GM21786 (cell line): ENCODE measurements at regions not wholly inside any gene's neighbourhood (a gene's known extent, or its start where the extent isn't known, plus 50 kb on each side); places are given as distances from the start of the nearest gene placed in this dataset.

ENCODE experiments used
- ATAC-seq: cut with Tn5 transposase; IDR thresholded peaks from one replicate; pipeline ENCODE4 v1.9.1; 2021; ENCODE audit not compliant: unreplicated experiment

- no peak for ATAC-seq
Observed at GRCh38 chr6:23957017-23957416, 169.0 kb upstream of the NRSN1 start.

- ATAC-seq, result no peak
Observed at GRCh38 chr6:23964865-23965264, 161.2 kb upstream of the NRSN1 start.

GRCh38 chr6:23969344-23969743 lies 156.7 kb upstream of the NRSN1 start:
- no peak for ATAC-seq

- no peak for ATAC-seq
Observed at GRCh38 chr6:23977706-23978105, 148.3 kb upstream of the NRSN1 start.

DNA sequence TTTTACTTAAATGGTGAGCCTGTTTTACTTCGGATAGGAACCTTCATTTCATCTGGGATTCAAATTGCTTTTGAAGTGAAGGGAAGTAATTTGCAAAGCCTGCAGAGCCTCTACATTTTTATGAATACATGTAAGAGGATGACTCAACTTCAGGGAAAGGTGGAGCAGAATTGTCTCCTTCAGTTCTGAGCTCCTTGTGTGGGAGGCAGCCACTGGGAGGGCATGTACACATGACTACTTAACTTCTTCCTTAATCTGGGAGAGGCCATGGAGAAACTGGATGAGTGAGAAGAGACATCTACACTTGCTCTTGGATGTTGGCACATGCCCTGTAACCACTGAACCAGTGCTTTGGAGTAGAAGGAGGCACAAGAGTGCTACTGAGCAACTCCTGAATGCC lies 145.1 kb upstream of the NRSN1 start:
- no peak for ATAC-seq

DNA sequence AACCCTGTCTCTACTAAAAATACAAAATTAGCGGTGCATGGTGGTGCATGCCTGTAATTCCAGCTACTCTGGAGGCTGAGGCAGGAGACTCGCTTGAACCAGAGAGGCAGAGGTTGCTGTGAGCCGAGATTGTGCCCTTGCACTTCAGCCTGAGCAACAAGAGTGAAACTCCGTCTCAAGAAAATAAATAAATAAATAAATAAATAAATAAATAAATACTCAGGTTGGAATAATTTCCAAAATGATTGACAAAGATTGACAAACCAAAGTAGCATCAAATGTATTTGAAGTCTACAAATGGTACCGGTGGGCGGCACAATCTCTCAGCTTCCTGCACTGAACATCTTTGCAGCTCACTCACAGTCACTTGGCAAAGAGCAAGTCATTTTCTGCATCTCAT lies 144.1 kb upstream of the NRSN1 start:
- no peak for ATAC-seq

- no peak for ATAC-seq
Observed at GRCh38 chr6:23983735-23984134, 142.3 kb upstream of the NRSN1 start.

GRCh38 chr6:23985015-23985414 lies 141.0 kb upstream of the NRSN1 start:
- ATAC-seq, result no peak

DNA sequence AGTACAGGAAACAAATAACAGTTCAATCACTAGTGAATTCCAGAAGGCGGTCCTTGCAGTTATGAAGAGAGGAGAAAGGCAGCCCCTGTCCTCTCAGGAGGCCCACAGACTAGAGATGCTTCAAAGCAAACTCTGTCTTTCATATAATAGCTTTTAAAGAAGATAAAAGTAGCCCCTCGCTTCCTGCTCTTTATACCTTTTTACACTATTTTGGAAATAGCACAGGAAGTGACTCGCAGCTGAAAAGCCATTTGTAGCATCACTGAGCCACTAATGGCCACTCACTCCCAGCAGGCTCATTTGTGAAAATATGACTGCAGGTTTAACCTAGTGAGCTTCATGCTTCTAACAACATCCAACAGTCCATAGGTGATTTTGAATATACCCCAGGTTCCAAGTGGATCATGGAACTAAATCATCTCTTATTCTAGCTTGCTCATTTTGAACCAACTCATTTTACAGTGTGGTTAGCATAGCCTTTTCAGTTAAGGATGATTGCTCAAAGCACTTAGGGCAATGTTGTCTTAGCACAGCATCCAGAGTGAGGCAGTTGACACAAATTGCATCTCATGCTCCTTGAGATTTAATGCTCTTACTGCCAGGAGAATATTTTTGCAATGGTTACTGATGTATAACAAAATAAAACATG lies 136.0 kb upstream of the NRSN1 start:
- ATAC-seq, result no peak

- ATAC-seq, result no peak
Observed at GRCh38 chr6:23994013-23994412, 132.0 kb upstream of the NRSN1 start.

GRCh38 chr6:24004062-24004461 lies 122.0 kb upstream of the NRSN1 start:
- no peak for ATAC-seq

DNA sequence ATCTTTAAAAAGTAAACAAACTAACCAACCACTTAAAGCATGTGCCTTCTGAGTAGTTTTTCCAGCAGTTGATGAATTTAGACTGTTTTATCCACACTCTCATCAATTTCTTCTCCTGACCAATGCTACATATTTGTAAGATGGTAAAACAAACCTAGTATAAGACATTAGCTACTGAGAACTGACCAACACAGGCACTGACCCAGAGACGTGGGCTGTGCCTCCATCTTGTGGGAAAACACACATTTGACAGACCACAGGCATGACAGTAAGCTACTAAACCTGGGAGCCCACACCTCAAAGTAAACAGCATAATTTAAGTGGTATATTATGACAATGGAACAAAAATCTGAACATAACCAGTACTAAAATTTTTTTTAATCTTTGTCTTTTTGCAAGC lies 121.4 kb upstream of the NRSN1 start:
- ATAC-seq, result no peak

- no peak for ATAC-seq
Observed at GRCh38 chr6:24006254-24006653, 119.8 kb upstream of the NRSN1 start.

DNA sequence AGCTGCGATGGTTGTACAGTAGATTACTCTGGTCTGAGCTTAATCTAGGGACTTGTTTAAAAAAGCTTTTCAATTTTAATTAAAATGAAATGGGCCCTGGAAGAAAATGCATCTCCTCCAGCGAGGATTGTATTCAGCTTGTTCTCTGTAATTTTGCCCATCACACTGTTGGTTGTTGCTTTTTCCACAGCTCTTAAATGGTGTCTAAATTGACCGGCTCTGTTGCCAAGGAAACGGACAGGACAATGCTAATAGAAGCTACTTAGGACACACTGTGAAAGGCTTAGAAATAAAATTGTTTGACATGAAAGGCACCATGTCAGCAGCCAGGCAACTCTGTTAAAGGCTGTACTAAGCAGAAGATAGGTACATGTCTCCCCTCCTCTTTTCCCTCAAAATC lies 116.7 kb upstream of the NRSN1 start:
- no peak for ATAC-seq

- no peak for ATAC-seq
Observed at GRCh38 chr6:24010133-24010532, 115.9 kb upstream of the NRSN1 start.

DNA sequence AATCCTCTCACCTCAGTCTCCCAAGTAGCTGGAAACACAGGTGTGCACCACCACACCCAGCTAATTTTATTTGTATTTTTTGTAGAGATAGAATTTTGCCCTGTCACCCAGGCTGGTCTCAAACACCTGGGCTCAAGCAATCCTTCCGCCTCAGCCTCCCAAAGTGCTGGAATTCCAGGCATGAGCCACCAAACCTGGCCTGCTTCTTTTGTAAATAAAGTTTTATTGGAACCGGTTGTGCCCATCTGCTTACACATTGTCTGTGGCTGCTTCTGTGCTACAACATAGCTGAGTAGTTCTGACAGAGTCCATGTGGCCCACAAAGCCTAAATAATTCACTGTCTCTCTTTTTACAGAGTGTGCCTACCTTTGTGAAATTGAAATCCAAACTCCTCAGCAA lies 109.7 kb upstream of the NRSN1 start:
- ATAC-seq, result no peak

DNA sequence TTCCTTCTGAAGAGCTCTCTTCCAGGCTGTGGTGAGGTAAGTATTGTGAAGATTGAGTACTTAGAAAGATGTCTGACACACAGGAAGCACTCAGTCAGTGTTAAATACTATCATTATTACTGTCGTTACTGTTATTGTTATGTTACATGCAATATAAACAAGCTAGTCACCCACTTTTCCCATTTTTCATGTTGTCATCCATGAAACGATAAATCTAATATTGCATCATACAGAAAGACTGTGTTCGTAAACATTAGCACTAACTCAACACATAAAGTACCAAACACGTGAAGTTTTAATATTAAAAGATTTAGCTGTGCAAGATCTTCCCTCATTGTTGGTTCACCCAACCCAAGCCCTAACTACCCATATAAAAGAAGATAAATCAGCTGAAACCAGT lies 109.2 kb upstream of the NRSN1 start:
- no peak for ATAC-seq

DNA sequence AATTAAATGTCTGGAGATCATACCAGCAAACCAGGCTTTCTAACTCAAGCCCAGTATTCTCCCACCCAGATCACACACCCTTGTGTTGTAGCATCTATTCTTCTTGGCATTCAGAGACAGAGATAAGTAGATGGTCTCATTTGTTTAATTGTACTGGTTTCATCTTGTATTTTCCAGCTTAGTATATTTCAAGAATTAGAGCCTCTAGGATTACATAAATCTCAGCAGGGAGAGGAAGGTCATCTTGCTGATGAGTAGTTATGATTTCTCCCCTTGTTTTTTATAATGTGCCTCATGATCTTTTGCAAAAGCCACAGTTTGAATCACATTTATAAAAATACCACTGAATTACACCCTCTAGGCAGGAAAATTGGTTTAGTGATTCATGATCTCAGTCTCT lies 106.6 kb upstream of the NRSN1 start:
- ATAC-seq, result no peak

GRCh38 chr6:24019830-24020229 lies 106.2 kb upstream of the NRSN1 start:
- no peak for ATAC-seq

GRCh38 chr6:24026050-24026449 lies 100.0 kb upstream of the NRSN1 start:
- no peak for ATAC-seq

GRCh38 chr6:24031496-24031895 lies 94.5 kb upstream of the NRSN1 start:
- ATAC-seq, result no peak

- no peak for ATAC-seq
Observed at GRCh38 chr6:24032896-24033688, 92.9 kb upstream of the NRSN1 start.

DNA sequence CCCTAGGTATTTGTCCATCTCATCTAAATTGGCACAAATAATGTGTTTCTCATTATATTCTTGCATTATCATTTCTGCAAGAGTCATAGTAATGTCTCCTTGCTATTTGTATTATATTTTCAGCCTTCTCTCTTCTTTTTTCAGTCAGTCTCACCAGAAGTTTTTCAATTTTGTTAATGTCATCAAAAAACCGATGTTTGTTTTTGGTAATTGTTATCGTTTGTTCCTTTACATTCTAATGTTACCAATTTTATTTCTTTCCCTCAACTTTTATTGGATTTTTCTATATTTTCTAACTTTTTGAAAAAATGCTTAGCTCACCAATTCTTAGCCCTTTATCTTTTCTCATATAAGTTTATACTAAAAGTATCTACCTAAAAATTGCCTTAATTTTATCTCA lies 82.2 kb upstream of the NRSN1 start:
- ATAC-seq, result no peak
